ENCODE measurements at regions not wholly inside any gene's neighbourhood (a gene's known extent, or its start where the extent isn't known, plus 50 kb on each side); places are given as distances from the start of the nearest gene placed in this dataset.

- no peak for DNase-seq
These were observed 196.6 kb downstream of the CYP26B1 start for GRCh38 chr2:71951083-71951468.

- no peak for DNase-seq
These were observed 197.2 kb downstream of the CYP26B1 start for GRCh38 chr2:71950256-71951082.

- no peak for DNase-seq
These were observed 198.2 kb downstream of the CYP26B1 start for GRCh38 chr2:71949537-71949798.

- DNase-seq: no peak
These were observed 198.7 kb downstream of the CYP26B1 start for GRCh38 chr2:71948781-71949536.

- DNase-seq: no peak
These were observed 199.9 kb downstream of the CYP26B1 start for GRCh38 chr2:71947809-71948208.

GRCh38 chr2:71945603-71945959, 202.1 kb downstream of the CYP26B1 start:
- no peak for DNase-seq

GRCh38 chr2:71944806-71945602, 202.7 kb downstream of the CYP26B1 start:
- DNase-seq: no peak

- no peak for DNase-seq
These were observed 203.5 kb downstream of the CYP26B1 start for GRCh38 chr2:71944183-71944550.

- no peak for DNase-seq
These were observed 204.2 kb downstream of the CYP26B1 start for GRCh38 chr2:71943238-71944182.

- DNase-seq: peak in 1 of 2 donors; percentile 6
These were observed 205.7 kb downstream of the CYP26B1 start for GRCh38 chr2:71941726-71942525.

- no peak for DNase-seq
These were observed 207.0 kb downstream of the CYP26B1 start for GRCh38 chr2:71940695-71941094.

- DNase-seq: no peak
These were observed 207.8 kb downstream of the CYP26B1 start for GRCh38 chr2:71939588-71940535.

- DNase-seq: peak in 1 of 2 donors; percentile 9
These were observed 208.7 kb downstream of the CYP26B1 start for GRCh38 chr2:71938659-71939587.

GRCh38 chr2:71938108-71938507, 209.6 kb downstream of the CYP26B1 start:
- no peak for DNase-seq

GRCh38 chr2:71937396-71937795, 210.3 kb downstream of the CYP26B1 start:
- no peak for DNase-seq

- DNase-seq: peak in 1 of 2 donors; percentile 10
These were observed 211.3 kb downstream of the CYP26B1 start for GRCh38 chr2:71936076-71937030.

GRCh38 chr2:71935262-71935848, 212.3 kb downstream of the CYP26B1 start:
- DNase-seq: no peak
